Mucosa of stomach (tissue), 1 donor: ENCODE measurements at regions not wholly inside any gene's neighbourhood (a gene's known extent, or its start where the extent isn't known, plus 50 kb on each side); places are given as distances from the start of the nearest gene placed in this dataset.
"Not testable (repeated sequence)": the region's sequence is repeated elsewhere in the genome, so short reads cannot be mapped to it uniquely, and the experiment has no call there.

Experiments
- H3K27me3 ChIP-seq: one replicate; pipeline ENCODE4 v1.7.0; 2013; ENCODE audit warnings: mild to moderate bottlenecking, low read length; ENCODE audit not compliant: control insufficient read depth, insufficient read depth
- H3K36me3 ChIP-seq: one replicate; pipeline ENCODE4 v1.7.0; 2013; ENCODE audit warnings: low read length; ENCODE audit not compliant: control insufficient read depth, insufficient read depth
- H3K4me1 ChIP-seq: one replicate; pipeline ENCODE4 v1.7.0; 2013; ENCODE audit warnings: mild to moderate bottlenecking, low read length; ENCODE audit not compliant: control insufficient read depth, insufficient read depth
- H3K4me3 ChIP-seq: one replicate; pipeline ENCODE4 v1.7.0; 2013; ENCODE audit warnings: low read length
- H3K9ac ChIP-seq: one replicate; pipeline ENCODE4 v1.7.0; 2013; ENCODE audit warnings: mild to moderate bottlenecking, low read length, moderate library complexity
- H3K9me3 ChIP-seq: one replicate; pipeline ENCODE4 v1.7.0; 2013; ENCODE audit warnings: mild to moderate bottlenecking, low read length, moderate library complexity; ENCODE audit not compliant: control insufficient read depth
- donor health status: Pancreatic carcinoma.

DNA sequence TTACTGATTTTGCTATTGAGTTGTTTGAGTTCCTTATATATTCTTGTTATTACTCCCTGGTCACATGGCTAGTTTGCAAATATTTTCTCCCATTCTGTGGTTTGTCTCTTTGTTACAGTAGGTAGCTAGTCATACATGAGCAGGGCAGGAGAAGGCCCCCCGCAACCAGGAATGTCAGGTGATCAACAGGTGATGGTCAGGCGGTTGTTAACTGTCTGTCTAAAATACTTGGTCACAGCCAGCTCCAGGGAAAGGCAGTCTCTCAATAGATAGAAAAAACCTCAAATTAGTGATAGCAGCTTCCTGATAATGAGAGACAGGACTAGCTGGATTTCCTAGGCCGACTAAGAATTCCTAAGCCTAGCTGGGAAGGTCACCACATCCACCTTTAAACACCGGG lies 217.9 kb downstream of the RHOU start:
- Histone ChIP-seq H3K36me3 (no peaks in the 10 kb centered on the region), H3K9ac (no peak overlapping the region), H3K27me3 (no peaks in the 10 kb centered on the region), H3K9me3 (no peaks in the 10 kb centered on the region), H3K4me1 (peaks cover 8% of the 10 kb centered on the region), H3K4me3 (no peak overlapping the region)

GRCh38 chr1:228953808-228954207 lies 218.5 kb downstream of the RHOU start:
- H3K27me3 ChIP-seq, H3K9ac ChIP-seq, H3K36me3 ChIP-seq, H3K4me1 ChIP-seq, H3K4me3 ChIP-seq, H3K9me3 ChIP-seq: not testable (repeated sequence)

- Histone ChIP-seq H3K4me1 (no peaks in the 10 kb centered on the region), H3K27me3 (no peaks in the 10 kb centered on the region), H3K9ac (no peak overlapping the region), H3K9me3 (no peaks in the 10 kb centered on the region), H3K36me3 (no peaks in the 10 kb centered on the region), H3K4me3 (no peak overlapping the region)
Measured at GRCh38 chr1:228955691-228956090, 220.4 kb downstream of the RHOU start.

DNA sequence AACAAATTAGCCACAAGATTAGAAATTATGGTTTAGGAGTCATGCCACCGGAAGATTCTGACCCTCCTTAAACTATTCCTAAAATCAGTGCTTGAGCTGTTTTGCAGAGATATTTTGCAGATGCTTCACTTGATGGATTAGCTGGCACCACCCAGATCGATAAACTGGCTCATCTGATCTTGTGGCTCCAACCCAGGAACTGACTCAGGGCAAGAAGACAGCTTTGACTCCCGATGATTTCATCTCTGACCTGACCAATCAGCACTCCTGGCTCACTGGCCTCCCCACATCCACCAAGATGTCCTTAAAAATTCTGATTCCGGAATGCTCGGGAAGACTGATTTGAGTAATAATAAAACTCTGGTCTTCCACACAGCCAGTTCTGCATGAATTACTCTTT lies 221.6 kb downstream of the RHOU start:
- Histone ChIP-seq H3K9ac (no peak overlapping the region), H3K4me3 (no peak overlapping the region), H3K9me3 (no peaks in the 10 kb centered on the region), H3K4me1 (no peaks in the 10 kb centered on the region), H3K27me3 (no peaks in the 10 kb centered on the region), H3K36me3 (no peaks in the 10 kb centered on the region)

- no peaks in the 10 kb centered on the region for H3K4me1 ChIP-seq
- H3K36me3 ChIP-seq: no peaks in the 10 kb centered on the region
- no peak overlapping the region for H3K4me3 ChIP-seq
- H3K9me3 ChIP-seq: no peaks in the 10 kb centered on the region
- H3K27me3 ChIP-seq: no peaks in the 10 kb centered on the region
- H3K9ac ChIP-seq: no peak overlapping the region
Measured at GRCh38 chr1:228957535-228957934, 222.3 kb downstream of the RHOU start.

DNA sequence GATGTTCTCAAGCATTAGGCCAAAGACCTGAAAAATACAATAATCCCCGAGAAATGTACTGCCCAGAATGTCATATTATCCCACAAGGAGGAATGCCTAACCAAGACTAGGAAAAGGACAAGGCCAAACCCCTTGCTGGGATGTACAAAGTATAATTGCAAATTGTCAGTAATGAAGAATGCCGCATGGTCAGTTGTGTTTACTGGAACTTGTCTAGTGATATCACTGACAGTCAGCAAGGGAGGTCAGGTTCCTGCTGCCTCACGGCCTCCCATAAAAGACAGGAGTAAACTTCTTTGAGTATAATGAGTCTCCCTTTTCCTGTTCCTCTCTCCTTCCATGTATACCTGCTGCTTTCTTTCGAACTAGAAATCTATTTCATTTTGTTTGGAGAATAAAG lies 222.8 kb downstream of the RHOU start:
- Histone ChIP-seq H3K4me3 (no peak overlapping the region), H3K27me3 (no peaks in the 10 kb centered on the region), H3K4me1 (no peaks in the 10 kb centered on the region), H3K9ac (no peak overlapping the region), H3K36me3 (no peaks in the 10 kb centered on the region), H3K9me3 (no peaks in the 10 kb centered on the region)

DNA sequence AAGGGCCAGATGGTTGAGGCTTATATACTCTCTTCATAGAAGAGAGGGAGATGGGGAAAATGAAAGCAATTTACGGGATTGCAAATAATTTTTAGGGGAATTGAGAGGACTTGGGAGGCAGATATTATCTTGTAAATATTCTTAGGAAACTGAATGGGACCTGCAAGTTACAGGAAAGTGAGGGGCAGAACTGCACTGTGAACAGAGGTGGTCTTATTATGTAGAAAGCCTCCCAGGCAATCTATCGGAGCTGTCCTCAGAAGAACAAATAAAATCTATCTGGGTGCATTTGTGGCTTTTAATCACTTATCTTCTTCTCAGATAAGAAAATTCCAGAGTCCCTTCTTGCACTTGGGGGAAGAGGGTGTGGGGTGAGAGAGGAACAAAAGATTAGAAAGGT lies 223.5 kb downstream of the RHOU start:
- H3K4me3 ChIP-seq: no peak overlapping the region

DNA sequence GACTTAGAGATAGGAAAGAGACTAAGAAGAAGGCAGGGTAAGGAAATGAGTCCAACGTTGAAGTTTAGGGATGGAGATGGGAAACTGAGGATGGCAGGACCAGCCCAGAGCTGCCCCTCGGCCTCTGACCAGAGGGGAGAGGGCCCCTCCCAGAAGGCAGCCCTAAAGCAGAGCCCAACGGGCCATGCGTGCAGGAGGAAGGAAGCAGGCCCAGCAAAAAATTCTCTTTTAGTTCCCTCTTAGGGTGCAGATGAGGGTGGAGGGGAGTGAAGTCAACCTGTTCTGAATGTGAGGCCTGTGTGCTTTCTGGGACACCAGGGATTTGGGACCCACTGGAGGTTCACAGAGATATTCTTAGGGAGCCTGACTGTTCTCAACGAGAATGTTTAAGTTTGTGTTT lies 225.4 kb downstream of the RHOU start:
- Histone ChIP-seq H3K9me3 (no peaks in the 10 kb centered on the region), H3K4me1 (no peaks in the 10 kb centered on the region), H3K9ac (no peak overlapping the region), H3K27me3 (no peaks in the 10 kb centered on the region), H3K36me3 (no peaks in the 10 kb centered on the region), H3K4me3 (no peak overlapping the region)

More for the DNA sequence above, 223.5 kb downstream of the RHOU start:
- Histone ChIP-seq H3K9me3 (no peaks in the 10 kb centered on the region), H3K4me1 (no peaks in the 10 kb centered on the region), H3K9ac (no peak overlapping the region), H3K27me3 (no peaks in the 10 kb centered on the region), H3K36me3 (no peaks in the 10 kb centered on the region)

GRCh38 chr1:228961511-228961910 lies 226.2 kb downstream of the RHOU start:
- H3K27me3 ChIP-seq: no peaks in the 10 kb centered on the region
- no peaks in the 10 kb centered on the region for H3K36me3 ChIP-seq
- no peaks in the 10 kb centered on the region for H3K9me3 ChIP-seq
- no peaks in the 10 kb centered on the region for H3K4me1 ChIP-seq
- no peak overlapping the region for H3K9ac ChIP-seq
- H3K4me3 ChIP-seq: no peak overlapping the region

DNA sequence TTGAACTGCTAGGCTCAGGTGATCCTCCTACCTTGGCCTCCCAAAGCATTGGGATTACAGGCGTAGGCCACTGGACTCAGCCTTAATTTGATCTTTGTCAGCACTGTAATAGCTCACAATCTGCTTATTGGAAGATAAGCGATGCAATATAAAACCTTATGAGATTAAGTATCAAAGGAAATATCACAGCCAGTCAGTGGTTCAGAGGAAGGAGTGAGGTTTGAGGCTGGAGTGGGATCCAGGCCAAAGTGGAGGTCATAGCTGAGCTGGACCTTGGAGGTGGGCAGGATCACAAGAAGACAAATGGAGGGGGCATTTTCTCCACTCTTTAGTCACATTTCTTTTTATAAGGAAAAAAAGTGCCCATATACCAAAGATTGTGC lies 228.5 kb downstream of the RHOU start:
- Histone ChIP-seq H3K36me3 (no peaks in the 10 kb centered on the region), H3K4me1 (no peaks in the 10 kb centered on the region), H3K9ac (no peak overlapping the region), H3K4me3 (no peak overlapping the region), H3K9me3 (no peaks in the 10 kb centered on the region), H3K27me3 (no peaks in the 10 kb centered on the region)

- H3K27me3 ChIP-seq: no peaks in the 10 kb centered on the region
- H3K9me3 ChIP-seq: no peaks in the 10 kb centered on the region
- no peaks in the 10 kb centered on the region for H3K4me1 ChIP-seq
- no peaks in the 10 kb centered on the region for H3K36me3 ChIP-seq
- no peak overlapping the region for H3K9ac ChIP-seq
- no peak overlapping the region for H3K4me3 ChIP-seq
Measured at GRCh38 chr1:228964178-228965089, 229.2 kb downstream of the RHOU start.

DNA sequence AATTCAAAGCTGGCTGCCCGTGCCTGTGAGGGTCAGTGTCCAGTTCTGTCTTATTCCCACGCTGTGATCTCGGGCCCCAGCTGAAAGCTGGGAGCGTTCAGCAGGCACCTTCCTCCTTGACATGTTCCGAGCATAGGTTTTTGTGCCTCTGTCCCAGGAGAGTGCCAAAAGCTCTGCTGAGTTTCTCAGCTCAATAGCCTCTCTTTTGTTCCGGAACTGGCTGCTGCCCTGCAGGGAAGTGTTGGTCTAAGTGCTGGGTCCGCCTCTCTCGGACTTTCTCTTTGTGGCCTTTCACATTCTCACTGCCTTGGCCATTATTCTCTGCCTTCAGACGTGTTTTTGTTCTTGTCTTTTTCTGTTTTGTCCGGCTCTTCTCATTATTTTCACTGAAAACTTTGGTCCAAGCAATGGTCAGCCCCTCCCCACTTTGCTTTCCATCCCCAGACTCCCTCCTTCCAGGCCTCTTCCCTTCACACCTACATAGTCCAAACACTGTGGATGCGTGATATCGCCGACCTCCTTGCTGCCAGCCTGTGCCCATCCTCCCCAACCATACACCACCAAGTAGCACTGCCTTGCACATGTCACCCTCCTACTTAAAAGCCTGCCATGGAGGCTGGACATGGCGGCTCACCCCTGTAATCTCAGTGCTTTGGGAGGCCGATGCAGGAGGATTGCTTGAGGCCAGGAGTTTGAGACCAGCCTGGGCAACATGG lies 233.8 kb downstream of the RHOU start:
- Histone ChIP-seq H3K9ac (no peak overlapping the region), H3K36me3 (no peaks in the 10 kb centered on the region), H3K9me3 (no peaks in the 10 kb centered on the region), H3K4me1 (no peaks in the 10 kb centered on the region), H3K4me3 (no peak overlapping the region), H3K27me3 (no peaks in the 10 kb centered on the region)
